OCI-M2 (cell line): ENCODE measurements at regions not wholly inside any gene's neighbourhood (a gene's known extent, or its start where the extent isn't known, plus 50 kb on each side); places are given as distances from the start of the nearest gene placed in this dataset.

Experiments used
- DNase-seq: peaks from one replicate; lab custom pipeline; 2025; ENCODE audit not compliant: unreplicated experiment; lab: John Stamatoyannopoulos, UW

DNA sequence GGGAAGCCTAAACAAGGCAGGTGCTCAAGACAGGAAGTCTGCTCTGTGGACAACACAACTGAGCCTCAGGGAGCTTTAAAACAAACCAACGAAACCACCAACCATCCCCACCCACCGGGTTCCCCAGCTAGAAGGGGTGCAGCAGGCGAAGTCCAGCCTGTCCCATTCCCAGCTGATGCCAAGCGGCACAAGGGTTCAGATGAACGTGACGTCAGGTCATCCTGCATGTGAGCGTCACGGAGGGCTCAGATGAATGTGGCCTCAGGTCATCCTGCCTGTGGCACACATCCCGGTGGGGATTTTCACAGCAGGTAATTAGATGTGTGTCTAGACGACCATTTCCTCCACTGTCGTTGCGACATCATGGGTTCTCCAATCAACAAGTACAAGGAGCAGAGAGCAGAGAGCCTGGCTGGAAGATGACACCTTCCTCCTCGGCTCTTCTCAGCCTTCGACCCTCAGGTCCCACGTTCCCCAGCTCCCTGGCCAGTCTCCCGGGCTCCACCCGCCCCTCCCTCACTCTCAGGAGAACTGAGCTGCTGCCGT lies 246.5 kb downstream of the FOXL1 start:
- DNase-seq: no peak

DNA sequence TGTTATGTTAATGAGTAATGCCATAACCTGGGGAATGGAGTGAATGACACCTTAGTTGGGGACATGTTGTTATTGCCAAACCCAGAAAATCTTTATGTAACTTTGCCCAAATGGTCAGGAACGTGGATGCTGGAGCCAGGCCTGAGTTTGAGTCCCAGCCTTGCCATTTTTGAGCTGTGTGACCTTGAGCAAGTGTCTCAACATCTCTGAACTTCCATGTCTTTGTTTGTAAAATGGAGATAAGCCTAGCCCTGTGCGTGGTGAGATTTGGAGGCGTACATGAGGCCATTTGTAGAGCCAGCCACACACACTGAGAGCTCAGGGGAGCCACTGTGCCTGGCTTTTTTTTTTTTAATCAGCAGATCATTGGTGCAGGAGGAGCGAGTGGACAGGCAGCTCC lies 247.3 kb downstream of the FOXL1 start:
- DNase-seq: no peak

DNA sequence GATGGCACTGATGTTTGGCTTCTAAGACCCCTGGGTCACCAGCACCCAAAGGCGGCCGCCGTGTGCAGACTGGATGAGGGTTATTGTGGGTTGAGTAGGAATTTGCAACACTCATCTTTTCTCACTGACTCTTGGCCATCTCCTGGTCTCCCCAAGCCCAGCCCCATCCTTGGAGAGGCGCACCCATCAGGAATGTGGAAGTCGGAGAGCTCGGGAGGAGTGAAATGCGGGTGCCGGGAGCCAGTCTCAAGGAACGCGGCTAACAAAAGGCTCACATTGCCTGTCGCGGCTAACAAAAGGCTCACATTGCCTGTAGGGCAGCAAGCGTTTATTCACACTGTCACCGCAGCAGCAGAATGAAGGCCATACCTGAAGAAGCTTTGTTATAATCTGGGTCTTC lies 248.6 kb downstream of the FOXL1 start:
- no peak for DNase-seq

DNA sequence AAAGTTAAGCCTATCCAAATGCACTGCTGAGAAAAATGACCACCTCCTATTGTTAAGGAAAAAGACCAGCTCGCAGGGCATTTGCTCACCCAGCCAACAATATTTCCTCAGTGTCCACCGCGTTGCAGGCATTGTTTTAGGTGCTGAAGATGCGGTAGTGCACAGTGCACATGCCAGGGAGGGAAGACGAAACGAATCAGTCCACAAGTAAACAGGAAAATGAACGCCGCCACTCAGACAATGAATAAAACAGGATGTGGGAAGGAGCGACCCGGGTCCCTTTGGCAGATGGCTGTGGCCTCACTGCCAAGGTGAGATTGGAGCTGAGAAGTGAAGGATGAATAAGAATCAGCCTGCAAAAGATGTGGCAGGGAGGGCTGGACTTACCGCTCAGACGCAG lies 249.2 kb downstream of the FOXL1 start:
- no peak for DNase-seq

DNA sequence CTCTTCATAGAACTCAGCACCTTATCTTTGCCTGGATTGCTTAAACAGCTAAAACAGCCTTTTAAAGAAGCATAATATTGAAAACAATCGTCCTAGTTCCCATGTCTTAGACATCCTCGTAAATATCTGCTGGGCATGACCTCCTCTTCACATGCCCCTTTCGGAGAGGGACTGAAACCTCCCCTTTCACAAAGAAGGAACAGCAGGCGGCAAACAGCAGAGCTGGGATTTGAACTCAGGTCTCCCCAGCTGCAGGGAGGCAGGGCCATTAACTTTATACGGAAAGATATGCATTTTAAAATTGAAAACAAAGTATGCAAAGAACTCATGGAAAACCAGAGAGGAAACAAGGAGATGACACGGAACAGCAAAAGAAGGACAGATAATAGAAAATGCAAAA lies 249.9 kb downstream of the FOXL1 start:
- no peak for DNase-seq

DNA sequence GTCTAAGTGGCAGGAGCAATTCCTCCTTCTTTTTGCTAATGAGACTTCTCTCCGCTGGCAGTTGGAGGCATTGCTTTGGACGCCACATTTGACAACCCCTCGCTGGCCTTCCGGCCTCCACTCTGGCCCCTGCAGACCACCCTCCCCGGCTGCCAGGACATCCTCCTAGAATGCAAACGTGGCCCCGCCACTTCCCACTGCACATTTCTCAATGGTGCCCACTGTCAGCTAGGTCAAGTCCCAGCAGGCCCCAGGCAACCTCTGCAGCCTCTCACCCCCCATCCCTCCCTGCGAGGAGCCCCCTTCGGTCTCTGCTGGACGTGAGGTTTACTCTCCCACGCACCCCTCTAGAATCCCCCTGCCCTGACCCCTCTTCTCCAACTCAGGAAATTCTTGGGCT lies 250.3 kb downstream of the FOXL1 start:
- no peak for DNase-seq

DNA sequence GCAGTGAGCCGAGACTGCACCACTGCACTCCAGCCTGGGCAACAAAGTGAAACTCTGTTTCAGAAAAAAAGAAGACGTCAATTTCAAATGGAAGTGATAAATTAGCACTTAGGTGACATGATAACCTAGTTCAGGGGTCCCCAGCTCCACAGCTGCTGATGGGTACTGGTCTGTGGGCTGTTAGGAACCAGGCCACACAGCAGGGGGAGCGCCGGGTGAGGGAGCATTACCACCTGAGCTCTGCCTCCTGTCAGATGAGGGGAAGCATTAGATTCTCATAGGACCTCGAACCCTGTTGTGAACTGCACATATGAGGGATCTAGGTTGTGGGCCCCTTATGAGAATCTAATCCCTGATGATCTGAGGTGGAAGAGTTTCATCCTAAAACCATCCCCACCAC lies 253.0 kb downstream of the FOXL1 start:
- no peak for DNase-seq

DNA sequence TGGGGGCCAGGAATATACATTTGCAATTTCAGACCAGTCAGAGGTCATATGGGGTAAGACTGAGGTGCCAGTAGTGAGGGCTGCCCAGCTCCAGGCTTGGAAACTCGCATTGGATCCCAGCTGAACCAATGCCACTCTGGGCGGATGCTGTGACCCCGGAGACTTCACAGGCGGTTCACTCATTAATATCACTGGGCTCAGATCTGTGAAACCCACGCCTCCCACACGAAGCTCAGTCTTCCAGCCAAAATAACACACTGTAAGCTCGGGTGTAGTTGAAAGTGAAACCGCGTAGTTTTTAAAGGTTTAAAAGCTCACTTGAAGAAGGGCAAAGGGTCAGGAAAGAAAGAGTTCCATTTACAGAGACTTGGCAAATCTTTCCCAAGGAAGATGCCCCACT lies 254.8 kb downstream of the FOXL1 start:
- no peak for DNase-seq

DNA sequence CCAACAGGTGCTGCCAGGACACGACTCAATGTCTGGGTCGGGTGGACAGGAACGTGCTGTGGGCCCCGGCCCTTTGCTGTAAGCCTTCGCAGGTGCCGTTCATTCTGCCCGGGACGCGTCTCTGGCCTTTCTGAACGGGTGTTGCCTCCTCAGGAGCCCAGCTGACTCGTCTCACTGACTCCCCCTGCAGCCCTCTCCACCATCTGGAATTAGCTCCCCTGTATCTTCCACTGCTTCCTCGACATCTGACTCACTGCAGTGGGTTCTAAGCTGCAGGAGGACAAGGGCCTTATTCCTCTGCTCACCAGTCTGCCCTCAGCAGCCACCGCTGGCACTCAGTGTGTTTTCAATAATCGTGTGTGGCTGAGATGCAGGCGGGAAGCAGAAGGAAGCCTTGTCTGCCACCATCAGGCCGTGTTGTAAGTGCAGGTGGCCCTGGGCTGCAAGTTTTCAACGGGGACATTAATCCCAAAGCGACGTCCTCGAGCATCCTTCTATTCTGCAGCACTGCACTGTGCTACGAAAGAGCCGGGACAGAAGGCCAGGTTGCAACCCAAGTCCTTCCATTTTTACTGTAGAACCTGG lies 256.2 kb downstream of the FOXL1 start:
- DNase-seq: no peak

DNA sequence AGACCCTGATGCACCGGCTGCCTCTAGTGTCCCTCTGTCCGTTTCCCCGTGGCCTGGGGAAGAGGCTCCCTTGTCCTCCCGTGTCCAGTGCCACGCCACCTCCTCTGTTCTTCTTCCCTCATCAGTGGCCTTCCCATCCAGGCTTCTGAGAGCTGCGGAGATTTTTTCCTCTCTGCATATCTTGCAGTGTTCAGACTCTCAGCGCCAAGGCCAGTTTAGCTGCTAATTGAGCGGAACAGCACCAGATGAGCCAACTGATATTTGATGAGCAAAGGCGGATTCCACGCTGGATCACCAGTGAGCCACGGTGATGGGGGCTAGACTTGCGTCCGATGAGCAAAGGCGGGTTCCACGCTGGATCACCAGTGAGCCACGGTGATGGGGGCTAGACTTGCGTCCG lies 257.6 kb downstream of the FOXL1 start:
- DNase-seq: no peak

DNA sequence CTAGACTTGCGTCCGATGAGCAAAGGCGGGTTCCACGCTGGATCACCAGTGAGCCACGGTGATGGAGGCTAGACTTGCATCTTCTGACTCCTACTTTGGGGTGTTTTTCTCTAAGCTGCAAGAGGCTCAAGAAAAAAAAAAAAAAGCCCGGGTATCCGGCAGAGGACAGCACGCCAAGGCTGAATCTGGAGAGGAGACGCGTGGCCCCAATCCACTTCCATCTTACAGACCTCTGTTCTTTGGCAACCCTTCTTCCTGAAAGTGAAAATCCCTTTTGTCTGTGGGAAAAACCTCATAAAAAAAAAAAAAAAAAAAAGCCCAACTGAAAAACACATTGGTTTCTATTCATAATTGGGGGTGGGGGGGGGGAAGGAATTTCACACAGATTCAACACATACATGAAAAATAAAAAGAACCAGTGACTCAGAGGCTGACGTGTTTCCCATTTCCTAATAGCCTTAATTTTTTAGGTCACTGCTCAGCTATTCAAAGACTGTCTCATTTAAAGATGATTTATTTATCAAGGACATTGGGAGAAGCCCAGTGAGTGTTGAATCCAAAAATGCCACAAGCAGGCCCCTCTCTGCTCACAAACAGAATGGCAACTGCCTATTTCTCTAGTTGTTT lies 258.3 kb downstream of the FOXL1 start:
- no peak for DNase-seq

DNA sequence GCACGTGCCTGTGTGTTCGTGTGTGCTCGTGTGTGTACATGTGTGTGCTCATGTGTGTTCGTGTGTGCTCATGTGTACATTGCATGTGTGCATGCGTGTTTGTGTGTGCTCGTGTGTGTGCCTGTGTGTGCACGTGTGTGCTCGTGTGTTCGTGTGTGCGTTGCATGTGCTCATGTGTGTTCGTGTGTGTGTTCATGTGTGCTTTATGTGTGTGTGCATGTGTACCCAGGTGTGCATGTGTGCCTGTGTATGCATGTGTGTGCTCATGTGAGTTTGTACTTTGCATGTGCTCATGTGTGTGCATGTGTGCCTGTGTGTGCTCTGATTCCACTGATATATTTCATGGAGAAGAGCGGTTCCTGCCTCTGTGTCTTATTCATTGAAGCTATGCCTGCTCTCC lies 265.5 kb downstream of the FOXL1 start:
- no peak for DNase-seq

DNA sequence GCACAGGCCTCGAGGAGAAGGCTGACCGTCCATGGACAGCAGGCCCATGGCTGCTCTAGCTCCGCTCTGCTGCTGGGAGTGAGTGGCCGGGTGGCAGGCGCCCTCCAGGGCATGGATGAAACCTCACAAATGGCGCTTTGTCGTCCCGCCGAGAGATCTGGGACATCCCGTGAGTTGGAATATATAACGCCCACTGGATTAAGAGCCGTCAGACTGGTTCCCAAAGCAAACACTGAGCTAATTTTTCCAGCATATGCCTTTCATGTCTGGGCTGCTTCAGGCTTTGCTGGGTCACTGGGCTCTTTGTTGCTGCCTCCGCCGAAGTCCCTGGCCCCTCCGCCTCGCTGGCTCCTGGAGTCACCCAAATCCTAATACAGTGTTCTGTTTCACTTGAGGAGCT lies 266.3 kb downstream of the FOXL1 start:
- no peak for DNase-seq

DNA sequence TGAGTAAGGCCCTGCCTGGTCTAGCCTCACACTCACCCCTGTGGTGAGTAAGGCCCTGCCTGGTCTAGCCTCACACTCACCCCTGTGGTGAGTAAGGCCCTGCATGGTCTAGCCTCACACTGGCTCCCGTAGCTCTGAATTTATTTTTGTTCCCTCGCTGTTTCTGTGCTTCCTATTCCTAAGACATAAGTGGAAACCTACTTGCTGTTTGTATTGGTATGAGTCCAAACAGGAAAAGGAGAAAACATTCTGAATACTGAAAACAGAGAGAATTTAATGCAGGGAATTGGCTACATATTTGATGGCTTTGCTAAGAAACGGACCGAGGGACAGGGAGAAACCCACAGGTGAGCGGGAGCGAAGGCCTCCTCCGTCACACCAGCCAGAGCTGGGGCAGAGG lies 267.8 kb downstream of the FOXL1 start:
- no peak for DNase-seq

DNA sequence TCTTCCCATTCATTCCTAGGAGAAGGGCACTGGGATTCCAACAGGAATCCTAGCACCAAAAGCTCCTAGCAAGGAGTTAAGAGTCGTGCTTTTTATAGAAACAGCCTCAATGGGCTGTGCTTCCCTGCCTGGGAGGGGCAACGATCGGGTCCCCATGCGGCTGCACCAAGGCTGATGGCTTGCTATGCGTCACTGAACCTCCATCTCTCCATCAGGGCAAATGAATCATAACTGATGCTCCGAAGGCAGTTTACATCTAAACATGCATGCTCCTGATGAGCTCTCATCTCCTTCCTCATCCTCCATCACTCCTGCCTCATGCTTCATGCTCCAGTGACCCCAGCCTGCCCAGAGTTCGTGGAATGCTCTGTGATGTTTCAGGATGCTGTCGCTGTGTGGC lies 270.5 kb downstream of the FOXL1 start:
- no peak for DNase-seq

DNA sequence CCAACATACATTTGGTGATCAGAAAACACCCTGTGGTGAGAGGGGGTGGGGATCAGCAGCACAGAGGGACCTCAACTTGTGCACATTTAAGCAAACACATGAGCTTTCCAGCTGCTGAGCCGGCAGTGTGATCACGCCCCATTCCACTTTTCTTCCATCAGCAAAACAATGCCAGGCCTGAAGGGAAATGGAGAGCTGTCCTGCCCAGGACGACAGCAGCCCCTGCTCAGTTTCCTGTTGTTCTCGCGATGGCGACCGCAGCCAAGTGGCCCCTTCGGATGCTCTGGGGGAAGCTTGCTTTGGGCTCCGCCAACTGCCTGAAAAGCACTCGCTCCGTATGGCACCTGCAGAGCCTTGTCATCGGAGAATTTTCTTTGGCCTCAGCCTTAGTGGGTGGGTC lies 272.3 kb downstream of the FOXL1 start:
- DNase-seq: no peak

DNA sequence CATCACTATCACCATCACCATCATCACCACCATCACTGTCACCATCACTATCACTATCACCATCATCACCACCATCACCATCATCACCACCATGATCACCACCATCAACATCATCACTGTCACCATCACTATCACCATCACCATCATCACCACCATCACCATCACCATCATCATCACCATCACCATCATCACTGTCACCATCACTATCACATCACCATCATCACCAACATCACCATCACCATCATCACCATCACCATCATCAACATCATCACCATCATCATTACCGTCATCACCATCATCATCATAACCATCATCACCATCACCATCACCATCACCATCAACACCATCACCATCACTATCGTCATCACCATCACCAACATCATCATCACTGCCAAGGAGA lies 273.8 kb downstream of the FOXL1 start:
- no peak for DNase-seq

DNA sequence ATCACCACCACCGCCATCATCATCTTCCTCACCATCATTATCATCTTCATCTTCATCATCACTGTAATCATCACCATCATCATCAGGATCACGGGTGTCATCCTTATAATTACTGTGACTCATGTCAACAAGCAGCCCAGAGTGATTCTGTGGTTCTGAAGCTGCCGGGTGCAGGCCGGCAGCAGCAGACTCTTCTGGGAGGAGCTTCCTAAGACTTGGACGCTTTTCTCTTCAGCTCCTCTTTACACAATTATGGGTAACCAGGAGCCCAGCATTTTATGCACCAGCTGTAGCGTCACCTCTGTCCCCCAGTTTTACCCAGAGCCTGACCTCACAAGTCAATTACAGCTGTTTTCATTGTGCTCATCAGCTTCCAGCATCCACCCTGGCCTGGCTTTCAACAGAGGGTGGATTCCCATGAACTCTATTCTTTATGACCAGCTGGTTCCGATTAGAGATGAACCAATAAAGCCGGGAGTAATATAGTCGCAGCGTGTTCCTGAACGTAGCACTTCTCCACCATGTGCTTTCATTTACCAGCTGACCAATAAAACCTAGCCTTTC lies 275.8 kb downstream of the FOXL1 start:
- no peak for DNase-seq

DNA sequence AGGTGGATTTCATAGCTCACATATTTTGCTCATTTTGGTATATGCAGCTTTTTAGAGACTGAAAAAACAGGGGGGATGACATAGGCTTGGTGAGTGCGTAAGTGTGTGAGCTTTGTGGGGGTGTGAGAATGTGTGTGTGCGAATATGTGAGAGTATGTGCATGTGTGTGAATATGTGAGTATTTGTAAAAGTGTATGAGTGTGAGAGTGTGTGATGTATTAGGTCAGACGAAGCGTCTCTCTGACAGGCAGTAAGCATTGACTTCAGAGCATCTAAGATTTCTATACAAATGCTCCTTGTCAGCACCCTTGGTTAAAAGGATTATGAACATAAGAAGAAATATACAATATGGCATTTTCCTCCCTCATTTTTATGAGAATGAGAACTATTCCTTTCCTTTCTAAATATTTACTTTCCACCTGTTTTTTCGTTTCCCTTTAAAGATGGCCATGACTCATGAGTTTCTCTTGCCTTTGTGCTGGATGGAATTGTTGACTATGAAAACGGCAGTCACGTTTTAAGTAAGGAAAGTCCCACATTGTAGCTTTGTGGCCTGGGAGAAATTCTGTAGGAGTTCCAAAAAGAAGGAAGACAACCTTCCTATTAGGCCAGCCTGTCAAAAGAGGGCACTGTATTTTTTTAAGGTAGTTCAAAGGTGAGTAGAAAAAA lies 276.4 kb downstream of the FOXL1 start:
- no peak for DNase-seq

DNA sequence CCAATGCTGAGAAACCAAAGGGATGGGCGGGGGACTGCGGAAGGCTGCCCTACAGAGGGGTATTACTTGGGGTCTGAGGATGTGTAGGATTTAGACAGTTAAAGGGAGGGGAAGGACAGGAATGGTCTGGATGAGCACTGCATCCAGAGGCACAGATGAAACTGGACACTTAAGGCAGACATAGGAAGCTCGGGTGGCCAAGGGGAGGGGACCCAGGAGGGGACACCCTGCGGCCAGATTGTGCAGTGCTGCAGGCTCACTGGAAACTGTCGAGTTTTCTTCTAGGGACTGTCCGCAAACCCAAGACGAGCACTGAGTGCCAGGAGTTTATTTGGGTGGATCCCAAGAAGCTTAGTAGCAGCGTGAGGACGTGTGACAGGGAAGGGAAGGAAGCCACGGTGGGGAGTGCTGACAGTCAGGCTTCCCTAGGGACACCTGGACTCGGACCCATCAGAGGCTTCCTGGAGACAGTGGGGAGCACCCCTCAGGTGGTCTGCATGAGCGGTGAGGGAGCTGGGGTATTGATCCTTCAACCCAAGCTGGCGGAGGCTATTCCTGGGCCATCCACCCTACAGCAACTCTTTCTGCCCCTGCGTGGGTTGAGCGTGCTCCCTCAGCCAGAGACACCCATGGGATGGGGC lies 278.7 kb downstream of the FOXL1 start:
- DNase-seq: no peak

DNA sequence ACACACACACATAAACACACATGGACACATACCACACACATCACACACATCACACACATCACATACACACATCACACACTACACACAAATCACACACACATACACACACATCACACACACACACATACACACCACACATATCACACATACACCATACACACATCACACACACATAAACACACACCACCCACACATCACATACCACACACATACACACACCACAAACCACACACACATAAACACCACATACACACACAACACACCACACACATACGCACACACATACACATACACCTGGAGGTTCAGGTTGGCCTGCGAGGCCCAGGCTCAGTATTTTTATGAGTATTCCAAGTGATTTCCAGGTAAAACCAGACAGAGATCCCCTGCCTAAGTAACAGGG lies 279.5 kb downstream of the FOXL1 start:
- DNase-seq: no peak

DNA sequence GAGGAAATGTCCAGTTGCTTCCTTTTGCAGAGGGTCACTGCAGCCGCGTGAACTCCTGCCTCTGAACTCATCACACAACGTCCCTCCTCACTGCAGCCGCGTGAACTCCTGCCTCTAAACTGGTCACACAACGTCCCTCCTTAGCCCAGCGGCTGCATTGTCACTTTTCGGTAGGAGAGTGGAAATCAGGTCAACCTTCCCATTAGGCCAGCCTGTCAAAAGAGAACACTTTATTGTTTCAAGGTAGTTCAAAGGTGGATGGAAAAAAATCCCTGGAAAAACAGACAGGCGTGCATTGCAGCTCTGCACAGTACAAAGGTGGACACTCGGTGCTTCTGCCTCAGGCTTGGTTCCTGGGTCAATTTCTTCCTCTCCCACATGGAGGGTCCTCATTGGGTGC lies 280.2 kb downstream of the FOXL1 start:
- DNase-seq: no peak
